Loucy (cell line): ENCODE measurements at regions not wholly inside any gene's neighbourhood (a gene's known extent, or its start where the extent isn't known, plus 50 kb on each side); places are given as distances from the start of the nearest gene placed in this dataset.

Experiments used
- H2AFZ ChIP-seq: fragments of 200-600 bp; sonication (generic); 2 replicates; pipeline ENCODE4 v1.6.0; 2016; ENCODE audit warnings: antibody characterized with exemption, mild to moderate bottlenecking, low read length, moderate library complexity
- H3F3A ChIP-seq: fragments of 200-600 bp; 2 replicates; pipeline ENCODE4 v1.6.0; 2016; ENCODE audit warnings: antibody characterized with exemption, low read depth, mild to moderate bottlenecking
- H3K27me3 ChIP-seq: fragments of 200-600 bp; sonication (generic); 2 replicates; pipeline ENCODE4 v1.6.1; 2014; ENCODE audit warnings: low read length, mild to moderate bottlenecking; ENCODE audit not compliant: insufficient read depth, poor library complexity, severe bottlenecking
- H3K36me3 ChIP-seq: fragments of 200-600 bp; sonication (generic); 2 replicates; pipeline ENCODE4 v1.6.1; 2016; ENCODE audit warnings: low read length; ENCODE audit not compliant: insufficient read depth
- H3K4me1 ChIP-seq: fragments of 200-600 bp; sonication (generic); 2 replicates; pipeline ENCODE4 v1.5.1; 2014; ENCODE audit warnings: low read length, mild to moderate bottlenecking; ENCODE audit not compliant: insufficient read depth, poor library complexity, severe bottlenecking
- H3K4me2 ChIP-seq: fragments of 200-600 bp; sonication (generic); 2 replicates; pipeline ENCODE4 v1.6.0; 2014; ENCODE audit warnings: antibody characterized with exemption, low read length, low read depth, mild to moderate bottlenecking; ENCODE audit not compliant: poor library complexity, severe bottlenecking
- H3K4me3 ChIP-seq: fragments of 200-600 bp; sonication (generic); 2 replicates; pipeline ENCODE4 v1.5.1; 2014; ENCODE audit warnings: low read length, mild to moderate bottlenecking, mixed read lengths; ENCODE audit not compliant: poor library complexity, severe bottlenecking
- H3K79me2 ChIP-seq: fragments of 200-600 bp; sonication (generic); 2 replicates; pipeline ENCODE4 v1.6.1; 2014; ENCODE audit warnings: low read length; ENCODE audit not compliant: insufficient read depth
- H3K9ac ChIP-seq: fragments of 200-600 bp; sonication (generic); 2 replicates; pipeline ENCODE4 v1.6.0; 2014; ENCODE audit warnings: mild to moderate bottlenecking, low read depth, low read length, moderate library complexity; ENCODE audit not compliant: poor library complexity, severe bottlenecking
- H3K9me2 ChIP-seq: fragments of 200-600 bp; sonication (generic); replicated peaks from 2 replicates; pipeline ENCODE4 v1.6.1; 2016; ENCODE audit warnings: low read depth, low read length, mixed read lengths
- H3K9me3 ChIP-seq: fragments of 200-600 bp; sonication (generic); 2 replicates; pipeline ENCODE4 v1.6.1; 2014; ENCODE audit warnings: mild to moderate bottlenecking, antibody characterized with exemption, low read length, low read depth; ENCODE audit not compliant: insufficient read depth
- H4K20me1 ChIP-seq: fragments of 200-600 bp; sonication (generic); 2 replicates; pipeline ENCODE4 v1.6.0; 2014; ENCODE audit warnings: antibody characterized with exemption, low read length, mild to moderate bottlenecking; ENCODE audit not compliant: insufficient read depth, poor library complexity, severe bottlenecking
- CTCF ChIP-seq: fragments of 200-600 bp; sonication (generic); conservative IDR thresholded peaks from 2 replicates; pipeline ENCODE4 v1.5.1; 2014; ENCODE audit warnings: mild to moderate bottlenecking, antibody characterized with exemption, low read length
- EZH2phosphoT487 ChIP-seq: fragments of 200-600 bp; IDR thresholded peaks from 2 replicates; pipeline ENCODE4 v1.6.1; 2018; ENCODE audit warnings: antibody characterized with exemption, mild to moderate bottlenecking, moderate library complexity, borderline replicate concordance

- no peak overlapping the region for H3K4me2 ChIP-seq
- H3F3A ChIP-seq = no peaks in the 10 kb centered on the region
- no peaks in the 10 kb centered on the region for H3K9me2 ChIP-seq
- no peak overlapping the region for H3K9ac ChIP-seq
- H4K20me1 ChIP-seq = no peaks in the 10 kb centered on the region
- H3K9me3 ChIP-seq = 0 out of 2 replicates have a peak, but pooled peaks cover 6% of the 10 kb centered on the region
- no peak overlapping the region for H3K4me3 ChIP-seq
- TF ChIP-seq EZH2phosphoT487 (no peak), CTCF (no peak)
- H2AFZ ChIP-seq = no peak overlapping the region
- no peaks in the 10 kb centered on the region for H3K27me3 ChIP-seq
- no peaks in the 10 kb centered on the region for H3K79me2 ChIP-seq
- H3K36me3 ChIP-seq = no peaks in the 10 kb centered on the region
- no peaks in the 10 kb centered on the region for H3K4me1 ChIP-seq
These were observed 146.9 kb downstream of the RHOU start for GRCh38 chr1:228882041-228882770.

GRCh38 chr1:228882771-228883450, 147.6 kb downstream of the RHOU start:
- H3K27me3 ChIP-seq = no peaks in the 10 kb centered on the region

GRCh38 chr1:228883535-228883934, 148.3 kb downstream of the RHOU start:
- H4K20me1 ChIP-seq = no peaks in the 10 kb centered on the region
- no peak for TF ChIP-seq EZH2phosphoT487
- TF ChIP-seq CTCF = no peak
- no peaks in the 10 kb centered on the region for H3K79me2 ChIP-seq
- H3F3A ChIP-seq = no peaks in the 10 kb centered on the region
- H3K9me2 ChIP-seq = no peaks in the 10 kb centered on the region
- H3K36me3 ChIP-seq = no peaks in the 10 kb centered on the region
- H3K4me2 ChIP-seq = no peak overlapping the region
- no peak overlapping the region for H3K9ac ChIP-seq
- no peak overlapping the region for H2AFZ ChIP-seq
- H3K4me3 ChIP-seq = no peak overlapping the region
- H3K27me3 ChIP-seq = no peaks in the 10 kb centered on the region
- no peaks in the 10 kb centered on the region for H3K4me1 ChIP-seq
- H3K9me3 ChIP-seq = 0 out of 2 replicates have a peak, but pooled peaks cover 6% of the 10 kb centered on the region

More at GRCh38 chr1:228882771-228883450, 147.6 kb downstream of the RHOU start:
- Histone ChIP-seq H3K79me2 (no peaks in the 10 kb centered on the region), H3K4me2 (no peak overlapping the region), H3K9ac (no peak overlapping the region), H3K4me3 (no peak overlapping the region), H3K9me3 (0 out of 2 replicates have a peak, but pooled peaks cover 6% of the 10 kb centered on the region), H3K9me2 (no peaks in the 10 kb centered on the region), H3K36me3 (no peaks in the 10 kb centered on the region), H3K4me1 (no peaks in the 10 kb centered on the region), H4K20me1 (no peaks in the 10 kb centered on the region), H2AFZ (no peak overlapping the region), H3F3A (no peaks in the 10 kb centered on the region)
- no peak for TF ChIP-seq CTCF
- no peak for TF ChIP-seq EZH2phosphoT487
